HT-29 (cell line): ENCODE measurements at regions not wholly inside any gene's neighbourhood (a gene's known extent, or its start where the extent isn't known, plus 50 kb on each side); places are given as distances from the start of the nearest gene placed in this dataset.
"Not testable (repeated sequence)": the region's sequence is repeated elsewhere in the genome, so short reads cannot be mapped to it uniquely, and the experiment has no call there.

Source experiments
- DNase-seq: peaks from one replicate; pipeline ENCODE4 v3.0.0-alpha.2; 2015; ENCODE audit warnings: low spot score

DNA sequence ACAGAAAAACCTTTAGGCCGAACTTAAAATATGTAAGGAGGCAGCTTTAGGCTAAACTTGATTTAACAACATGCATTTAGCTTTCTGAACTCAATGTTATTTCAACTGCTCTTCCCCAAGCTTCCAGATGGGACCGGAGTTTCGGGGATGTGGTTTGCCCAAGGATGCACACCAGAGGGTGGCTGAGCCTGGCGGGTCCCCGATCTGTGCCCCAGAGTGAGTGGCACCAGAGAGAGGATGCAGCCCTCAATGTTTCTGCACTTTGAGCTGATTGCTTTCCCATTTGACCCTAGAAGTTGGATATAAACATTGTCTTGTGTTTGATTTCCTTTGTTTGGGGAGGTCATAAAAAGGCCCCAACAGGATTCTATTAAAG is 348.0 kb upstream of the TNRC6C start:
- no peak for DNase-seq

- no peak for DNase-seq
These were observed 347.5 kb upstream of the TNRC6C start for GRCh38 chr17:77610972-77611521.

GRCh38 chr17:77611791-77612502 is 346.6 kb upstream of the TNRC6C start:
- DNase-seq, result no peak

GRCh38 chr17:77613218-77613617 is 345.3 kb upstream of the TNRC6C start:
- no peak for DNase-seq

DNA sequence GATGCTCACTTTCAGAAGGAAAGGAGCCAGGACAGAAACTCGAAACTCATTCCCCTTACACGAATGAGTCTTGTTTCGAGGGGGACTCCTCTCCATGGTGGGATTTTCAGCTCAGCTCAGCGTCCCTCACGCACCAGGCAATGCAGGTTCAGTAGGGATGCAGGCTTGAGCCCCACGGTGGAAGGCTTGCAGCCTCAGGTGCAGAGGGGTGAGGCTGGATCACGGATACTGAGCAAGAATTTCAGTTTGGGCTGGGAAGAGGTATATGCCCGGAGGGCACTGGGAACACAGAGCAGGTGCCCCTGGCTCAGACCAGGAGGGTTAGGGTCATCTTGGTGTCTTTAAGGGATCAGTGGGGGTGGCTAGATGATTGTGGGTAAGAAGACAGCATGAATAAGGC is 344.9 kb upstream of the TNRC6C start:
- no peak for DNase-seq

DNA sequence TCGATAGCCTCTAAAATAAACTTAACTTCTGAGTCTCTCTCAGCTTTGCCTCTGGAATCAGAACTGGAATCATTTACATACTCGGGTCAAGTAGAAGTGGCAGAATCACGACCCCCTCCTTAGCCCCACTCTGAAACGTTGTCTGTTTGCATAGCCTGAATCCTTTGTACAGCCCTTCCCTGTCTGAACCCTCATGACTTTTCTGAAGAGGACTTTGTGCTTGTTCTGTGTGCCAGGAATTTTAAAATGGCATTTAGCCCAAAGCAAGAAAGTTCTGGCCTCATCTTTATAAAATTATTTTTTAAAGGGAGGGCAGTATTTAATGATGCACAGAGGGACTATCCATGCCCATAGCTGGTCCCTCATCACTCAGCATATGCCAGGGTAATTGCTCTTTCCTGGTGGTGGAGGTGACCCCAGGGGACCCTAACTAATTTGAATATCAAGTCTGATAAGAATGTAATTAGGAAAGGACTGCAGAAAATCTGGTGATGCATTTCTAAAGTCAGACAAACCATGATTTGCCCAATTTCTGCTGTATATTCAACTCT is 342.7 kb upstream of the TNRC6C start:
- no peak for DNase-seq

- DNase-seq, result no peak
These were observed 342.2 kb upstream of the TNRC6C start for GRCh38 chr17:77616254-77616731.

- no peak for DNase-seq
These were observed 341.0 kb upstream of the TNRC6C start for GRCh38 chr17:77617516-77617915.

DNA sequence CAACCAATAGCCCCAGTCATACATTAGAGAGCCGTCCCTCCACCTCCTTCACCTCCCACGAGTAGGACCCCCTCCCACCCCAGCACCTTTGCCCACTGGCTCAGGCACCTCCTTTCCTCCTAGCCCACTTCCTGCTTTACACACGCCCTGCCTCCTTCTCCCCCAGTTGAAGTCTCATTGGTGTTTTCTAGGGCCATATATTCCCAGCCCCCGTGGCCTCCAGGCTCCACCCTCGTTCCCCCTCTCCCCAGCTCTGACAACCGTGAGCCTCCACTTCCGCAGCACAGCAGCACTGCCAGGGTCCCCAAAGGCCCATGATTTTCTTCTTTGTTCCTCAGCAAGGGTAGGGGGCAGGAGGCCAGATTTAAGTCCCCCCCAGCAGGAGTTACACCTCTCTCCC is 340.3 kb upstream of the TNRC6C start:
- DNase-seq, result no peak

- DNase-seq, result no peak
These were observed 339.8 kb upstream of the TNRC6C start for GRCh38 chr17:77618731-77619130.

DNA sequence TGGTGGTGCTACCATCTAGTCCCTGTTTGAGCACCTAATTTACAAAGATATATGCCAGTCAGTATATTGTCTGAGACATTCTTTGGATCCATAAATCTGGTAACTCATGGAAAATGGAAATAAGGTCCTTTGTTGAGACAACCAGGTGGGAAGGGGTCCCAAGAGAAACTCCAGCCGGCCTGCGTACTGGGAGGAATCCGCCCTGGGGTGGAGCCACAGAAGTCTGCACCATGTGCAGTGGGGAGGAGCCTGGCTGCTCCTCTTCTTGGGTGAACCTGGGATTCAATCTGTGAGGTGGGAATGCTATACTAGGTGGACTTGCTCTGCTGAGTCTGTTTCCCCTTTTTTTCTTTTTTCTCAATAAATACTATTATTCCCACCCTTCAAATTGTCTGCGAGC is 339.2 kb upstream of the TNRC6C start:
- DNase-seq, result no peak

DNA sequence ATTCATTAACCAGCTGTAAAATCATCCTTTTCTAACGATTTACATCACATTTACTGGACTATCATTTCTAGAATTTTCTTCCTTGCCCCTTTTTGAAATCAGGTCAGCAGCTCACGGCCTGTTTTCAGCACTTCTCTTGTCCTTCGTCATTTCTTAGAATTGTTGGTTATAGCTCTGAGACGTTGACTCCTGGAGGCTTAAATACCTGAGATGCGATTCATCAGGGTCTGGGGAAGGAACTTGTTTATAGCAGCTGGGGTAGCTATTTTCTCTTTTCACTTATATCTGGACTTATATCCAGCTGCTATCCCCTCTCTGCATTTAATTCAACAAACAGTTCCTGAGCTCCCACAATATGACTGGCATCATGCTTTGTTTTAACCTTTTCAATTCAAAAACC is 338.7 kb upstream of the TNRC6C start:
- DNase-seq, result no peak

GRCh38 chr17:77620282-77620681 is 338.2 kb upstream of the TNRC6C start:
- DNase-seq, result no peak

- DNase-seq, result not testable (repeated sequence)
These were observed 336.4 kb upstream of the TNRC6C start for GRCh38 chr17:77622084-77622483.

DNA sequence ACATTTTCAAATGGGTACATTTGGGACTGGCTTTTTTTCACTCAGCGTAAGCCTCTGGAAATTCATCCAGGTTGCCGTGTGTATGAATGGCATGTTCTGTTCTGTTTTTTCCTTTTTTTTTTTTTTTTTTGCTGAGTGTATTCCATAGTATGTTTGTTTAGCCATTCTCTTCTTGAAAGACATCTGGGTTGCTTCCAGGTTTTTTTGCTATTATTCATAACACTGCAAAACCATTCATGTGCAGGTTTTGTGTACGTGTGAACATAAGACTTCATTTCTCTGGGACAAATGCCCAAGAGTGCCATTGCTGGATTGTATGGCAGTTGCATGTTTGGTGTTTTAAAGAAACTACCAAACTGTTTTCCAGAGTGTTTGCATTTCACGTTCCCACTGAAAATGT is 335.9 kb upstream of the TNRC6C start:
- no peak for DNase-seq

DNA sequence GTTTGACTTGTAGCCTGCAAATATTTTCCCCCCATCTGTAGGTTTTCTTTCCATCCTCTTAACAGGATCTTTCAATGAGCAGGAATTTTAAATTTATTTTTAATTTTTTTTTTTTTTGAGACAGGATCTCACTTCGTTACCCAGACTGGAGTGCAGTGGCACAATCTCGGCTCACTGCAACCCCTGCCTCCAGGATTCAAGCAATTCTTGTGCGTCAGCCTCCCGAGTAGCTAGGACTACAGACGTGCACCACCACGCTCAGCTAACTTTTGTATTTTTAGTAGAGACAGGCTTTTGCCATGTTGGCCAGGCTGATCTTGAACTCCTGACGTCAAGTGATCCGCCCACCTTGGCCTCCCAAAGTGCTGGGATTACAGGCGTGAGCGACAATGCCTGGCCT is 335.2 kb upstream of the TNRC6C start:
- not testable (repeated sequence) for DNase-seq

- no peak for DNase-seq
These were observed 330.5 kb upstream of the TNRC6C start for GRCh38 chr17:77628035-77628434.

DNA sequence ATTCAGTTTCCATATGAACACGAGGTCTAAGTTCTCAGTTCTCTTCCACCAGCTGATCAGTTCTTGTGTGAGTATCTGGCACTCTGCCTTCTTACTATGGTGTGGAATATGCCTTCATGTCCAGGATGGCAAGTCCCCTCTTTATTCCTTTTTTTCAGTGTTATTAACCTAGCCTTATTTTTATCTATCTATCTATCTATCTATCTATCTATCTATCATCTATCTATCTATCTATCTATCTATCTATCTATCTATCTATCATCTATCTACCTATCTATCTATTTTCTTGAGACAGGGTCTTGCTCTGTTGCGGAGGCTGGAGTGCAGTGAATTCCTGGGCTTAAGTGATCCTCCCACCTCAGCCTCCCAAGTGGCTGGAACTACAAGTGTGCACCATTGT is 329.2 kb upstream of the TNRC6C start:
- DNase-seq, result not testable (repeated sequence)

DNA sequence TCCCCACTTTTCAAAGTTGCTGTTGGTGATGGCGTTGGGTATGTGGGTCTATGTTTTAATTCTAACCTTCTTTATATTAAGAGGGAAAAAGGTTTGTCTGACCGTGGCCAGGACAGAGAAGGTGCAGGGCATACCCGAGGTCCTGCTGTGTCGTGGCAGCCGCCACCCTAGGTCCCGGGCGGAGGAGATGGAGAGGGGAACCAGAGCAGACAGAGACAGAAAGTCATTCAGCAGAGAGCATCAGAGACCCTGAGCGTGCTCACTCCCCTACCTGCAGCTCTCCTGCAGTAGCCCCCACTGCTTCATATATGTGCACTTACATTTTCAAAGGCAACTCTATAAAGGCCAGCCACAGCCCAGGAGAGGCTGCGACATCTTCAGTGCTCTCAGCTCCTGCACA is 327.2 kb upstream of the TNRC6C start:
- no peak for DNase-seq

- no peak for DNase-seq
These were observed 325.9 kb upstream of the TNRC6C start for GRCh38 chr17:77632619-77633018.

GRCh38 chr17:77634710-77635109 is 323.8 kb upstream of the TNRC6C start:
- DNase-seq, result no peak

- DNase-seq, result no peak
These were observed 323.3 kb upstream of the TNRC6C start for GRCh38 chr17:77635176-77635575.

GRCh38 chr17:77635785-77636184 is 322.7 kb upstream of the TNRC6C start:
- DNase-seq, result not testable (repeated sequence)
